ENCODE measurements at regions not wholly inside any gene's neighbourhood (a gene's known extent, or its start where the extent isn't known, plus 50 kb on each side); places are given as distances from the start of the nearest gene placed in this dataset.
"Not testable (repeated sequence)": the region's sequence is repeated elsewhere in the genome, so short reads cannot be mapped to it uniquely, and the experiment has no call there.

DNA sequence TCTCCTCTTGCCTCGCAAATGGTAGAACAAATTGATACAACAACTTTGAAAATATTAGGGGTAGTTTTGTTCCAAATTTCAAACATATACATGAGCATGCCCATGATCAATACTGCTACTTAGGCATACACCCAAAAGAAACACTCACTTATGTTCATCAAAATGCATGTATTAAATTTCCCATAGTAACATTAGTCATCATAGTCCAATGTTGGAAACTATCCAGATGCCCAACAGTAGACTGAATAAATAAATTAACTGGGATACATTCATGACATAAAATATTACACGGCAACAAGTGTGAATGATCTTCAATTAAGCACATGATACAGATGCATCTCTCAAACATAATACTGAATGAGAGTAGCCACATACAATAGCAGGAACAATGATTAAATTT lies 391.6 kb downstream of the CDH11 start:
- DNase-seq (ENCODE audit: low read depth, low spot score): no peak

DNA sequence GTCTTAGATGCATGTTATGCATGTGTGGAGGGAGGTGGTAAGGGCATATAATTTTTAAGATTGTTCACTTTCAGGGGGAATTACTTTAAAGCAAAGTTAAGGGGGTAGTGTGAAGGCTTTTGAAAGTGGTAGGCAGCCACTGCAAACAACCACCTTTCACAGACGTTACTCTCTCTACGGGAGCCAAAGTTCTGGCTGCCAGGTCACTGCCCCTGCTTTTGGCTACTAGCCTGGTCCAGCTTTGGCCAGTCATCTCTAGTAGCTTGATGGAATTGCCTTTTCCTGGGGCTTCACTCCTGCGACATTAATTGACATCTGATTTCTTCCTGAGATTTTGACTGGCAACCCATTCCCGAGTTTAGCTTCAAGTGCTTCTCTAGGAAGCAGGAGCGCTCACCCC lies 397.5 kb downstream of the CDH11 start:
- DNase-seq (ENCODE audit: low read depth, low spot score): no peak

DNA sequence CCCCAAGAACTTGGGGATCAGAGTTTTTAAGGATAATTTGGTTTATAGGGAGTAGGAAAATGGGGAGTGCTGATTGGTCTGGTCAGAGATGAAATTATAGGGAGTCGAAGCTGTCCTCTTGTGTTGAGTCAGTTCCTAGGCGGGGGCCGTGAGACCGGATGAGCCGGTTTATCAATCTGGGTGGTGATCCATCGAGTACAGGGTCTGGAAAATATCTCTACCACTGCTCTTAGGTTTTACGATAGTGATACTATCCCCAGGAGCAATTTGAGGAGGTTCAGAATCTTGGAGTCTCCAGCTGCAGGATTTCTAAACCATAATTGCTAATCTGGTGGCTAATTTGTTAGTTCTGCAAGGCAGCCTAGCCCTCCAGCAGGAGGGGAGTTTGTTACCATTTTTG lies 403.4 kb downstream of the CDH11 start:
- DNase-seq (ENCODE audit: low read depth, low spot score): no peak

DNA sequence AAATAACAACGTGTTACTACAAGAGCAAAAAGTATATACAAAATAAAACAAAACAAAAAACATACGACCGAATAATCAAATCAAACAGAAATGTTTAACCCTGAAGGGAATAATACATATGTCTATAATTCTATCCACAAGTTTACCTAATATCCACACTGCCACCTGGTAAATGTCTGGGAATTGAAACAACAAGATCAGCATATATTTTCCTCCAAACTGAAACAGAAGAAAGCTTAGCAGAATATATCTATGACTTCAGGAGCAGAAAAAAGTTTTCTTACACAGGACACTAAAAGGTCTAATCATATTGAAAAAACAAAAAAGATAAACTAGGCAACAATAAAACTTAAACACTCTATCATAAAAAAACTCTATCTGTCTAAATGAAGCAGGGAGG lies 404.0 kb downstream of the CDH11 start:
- no peak for DNase-seq (ENCODE audit: low read depth, low spot score)

DNA sequence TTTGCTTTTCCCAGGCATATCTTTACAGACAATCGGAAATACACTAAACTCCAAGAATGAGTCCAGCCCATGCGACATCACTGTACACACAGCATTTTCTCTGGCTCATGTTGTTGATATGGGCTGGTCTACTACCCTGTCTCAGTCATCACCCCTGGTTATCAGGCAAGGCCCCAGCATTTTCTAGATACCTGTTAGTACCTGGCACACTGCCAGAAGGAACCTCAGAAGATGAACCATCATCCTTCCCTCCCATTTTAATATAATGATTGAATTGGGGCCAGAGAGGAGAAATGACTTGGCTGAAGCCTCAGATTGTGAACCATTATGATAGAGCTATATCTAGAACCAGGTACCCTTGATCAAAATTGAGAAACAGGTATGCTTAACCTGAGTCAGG lies 406.2 kb downstream of the CDH11 start:
- no peak for DNase-seq (ENCODE audit: low read depth, low spot score)

DNA sequence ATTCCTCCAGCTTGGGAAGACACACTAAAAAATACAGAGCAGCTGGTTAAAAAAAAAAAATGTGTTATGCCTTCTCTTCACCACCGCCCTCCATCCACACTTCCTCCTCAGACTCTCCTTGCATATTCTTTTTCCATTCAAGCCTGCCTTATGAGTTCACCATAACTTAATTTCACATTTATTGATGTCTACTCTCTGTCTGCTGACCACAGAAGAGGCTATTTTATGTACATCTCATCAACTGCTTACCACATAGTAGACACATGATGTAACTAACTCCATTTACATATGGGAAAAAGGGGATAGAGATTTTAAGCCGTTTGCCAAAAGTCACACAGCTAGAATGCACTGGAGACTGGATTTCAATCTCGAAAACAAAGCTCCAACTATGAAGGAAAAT lies 409.8 kb downstream of the CDH11 start:
- no peak for DNase-seq (ENCODE audit: low read depth, low spot score)

DNA sequence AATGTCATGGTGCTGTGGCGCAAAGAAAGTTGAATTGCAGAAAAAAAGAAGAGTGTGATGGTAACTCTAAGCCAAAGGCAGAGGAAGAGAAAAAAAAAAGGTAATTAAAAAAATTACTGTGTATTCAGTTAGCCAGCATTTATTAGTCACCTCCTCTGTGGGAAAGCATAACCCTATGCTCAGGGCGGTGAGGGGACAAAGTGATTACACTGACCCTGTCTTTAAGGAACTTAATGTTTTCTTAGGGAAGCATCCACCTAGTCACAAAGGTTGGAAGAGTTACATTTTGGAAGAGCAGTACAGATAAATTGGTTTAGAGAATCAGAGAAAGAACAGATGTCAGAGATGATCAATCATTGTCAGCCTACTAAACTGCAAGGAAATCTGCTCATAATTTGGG lies 410.3 kb downstream of the CDH11 start:
- DNase-seq (ENCODE audit: low read depth, low spot score): no peak

DNA sequence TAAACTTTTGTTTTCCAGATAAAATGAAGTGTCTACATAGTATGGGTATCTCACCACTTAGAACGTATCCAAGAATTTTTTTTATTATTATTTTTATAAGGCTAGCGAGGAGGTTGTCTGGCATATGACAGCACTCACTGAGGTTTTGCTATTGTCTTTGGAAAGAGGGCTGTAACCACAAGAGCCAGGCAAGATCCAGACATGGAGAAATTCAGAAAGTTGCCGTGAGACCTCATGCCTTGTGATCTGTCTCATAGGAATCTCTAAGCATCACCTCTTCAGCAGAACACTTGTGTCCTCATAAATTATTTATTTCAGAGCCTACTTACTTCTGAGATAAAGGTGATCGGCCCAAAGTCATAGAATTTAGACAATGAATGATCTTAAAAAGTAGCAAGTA lies 410.8 kb downstream of the CDH11 start:
- no peak for DNase-seq (ENCODE audit: low read depth, low spot score)

DNA sequence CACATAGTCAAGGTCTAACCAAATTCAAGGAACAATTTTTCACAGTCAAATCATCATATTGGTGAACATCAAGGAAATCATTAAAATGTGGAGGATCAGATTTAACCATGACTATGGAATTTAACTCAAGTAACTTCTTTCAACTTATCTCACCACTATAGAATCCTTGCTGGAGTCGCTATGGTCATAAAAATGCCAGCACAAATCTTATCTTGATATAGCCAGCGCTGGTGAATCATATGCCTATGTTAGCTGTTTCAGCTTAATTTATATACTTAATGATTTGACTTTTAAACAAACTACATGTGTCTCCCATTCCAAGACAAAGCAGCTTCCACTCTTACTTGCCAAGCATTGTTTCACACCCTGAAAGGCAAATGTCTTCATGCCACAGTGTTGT lies 416.4 kb downstream of the CDH11 start:
- DNase-seq (ENCODE audit: low read depth, low spot score): no peak

DNA sequence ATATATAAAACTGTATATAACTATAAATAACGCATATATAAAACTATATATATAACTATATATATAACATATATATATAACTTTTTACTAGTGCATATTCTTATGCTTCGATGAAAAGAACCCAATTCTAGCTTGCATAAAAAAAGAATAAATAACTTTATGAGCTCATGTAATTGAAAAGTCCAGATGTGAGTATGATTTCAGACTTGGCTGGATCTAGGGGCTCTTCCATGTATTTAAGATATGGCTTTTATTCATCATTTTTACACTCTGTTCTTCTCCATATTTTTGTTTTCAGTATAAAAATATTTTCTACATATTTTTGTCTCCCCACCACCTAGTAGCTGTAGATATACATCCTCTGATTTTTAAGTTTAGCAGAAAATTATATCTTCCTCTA lies 417.5 kb downstream of the CDH11 start:
- no peak for DNase-seq (ENCODE audit: low read depth, low spot score)

DNA sequence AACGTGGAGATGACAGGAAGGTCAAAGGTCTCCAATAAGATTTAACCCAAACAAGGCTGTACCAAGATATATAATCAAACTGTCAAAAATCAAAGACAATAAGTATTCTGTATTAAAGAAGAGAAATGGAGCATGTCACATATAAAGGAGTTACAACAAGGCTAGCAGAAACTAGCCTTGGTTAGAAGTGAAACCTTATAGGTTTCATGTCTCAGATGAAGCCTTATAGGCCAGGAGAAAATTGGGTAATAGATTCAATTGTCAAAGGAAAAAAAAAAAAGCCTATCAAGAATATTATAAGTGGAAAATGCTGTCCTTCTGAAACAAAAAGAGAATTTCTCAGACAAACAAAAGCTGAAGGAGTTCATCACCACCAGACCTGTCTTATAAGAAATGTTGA lies 419.4 kb downstream of the CDH11 start:
- DNase-seq (ENCODE audit: low read depth, low spot score): no peak

DNA sequence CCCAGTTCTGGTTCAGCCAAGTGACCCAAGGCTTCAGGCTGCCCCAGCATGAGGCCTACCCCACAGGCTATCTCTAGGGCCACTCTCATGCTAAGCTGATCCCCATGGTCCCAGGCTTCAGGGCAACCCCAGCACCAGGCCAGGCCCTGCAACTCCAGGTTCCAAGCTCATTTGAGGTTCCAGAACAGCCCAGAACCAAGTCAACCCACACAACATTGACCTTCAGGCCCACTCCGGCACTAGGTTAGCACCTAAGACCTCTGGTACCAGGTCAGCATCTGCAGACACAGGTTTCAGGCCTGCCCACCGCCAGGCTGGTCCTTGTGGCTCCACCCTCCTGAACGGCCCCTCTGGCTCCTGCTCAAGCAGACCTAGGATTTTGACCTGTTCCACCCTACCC lies 421.2 kb downstream of the CDH11 start:
- DNase-seq (ENCODE audit: low read depth, low spot score): no peak

DNA sequence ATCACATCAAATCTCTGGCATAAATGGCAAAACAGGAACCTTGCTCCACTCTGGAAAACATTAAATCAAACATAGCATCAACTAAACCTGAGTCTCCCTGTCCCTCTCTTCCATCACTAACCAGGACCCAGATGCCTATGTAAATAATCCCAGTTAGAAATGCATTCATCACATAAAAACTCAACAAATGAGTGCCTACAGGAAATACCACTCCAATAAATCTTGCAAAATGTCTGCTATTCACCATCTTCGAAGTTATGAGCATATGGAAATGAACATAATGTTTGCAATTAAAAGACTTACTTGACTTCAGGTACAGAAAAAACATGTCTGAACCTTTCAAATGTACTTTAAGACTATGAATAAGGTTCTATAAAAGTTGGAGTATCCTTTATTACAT lies 425.0 kb downstream of the CDH11 start:
- DNase-seq (ENCODE audit: low read depth, low spot score): no peak

DNA sequence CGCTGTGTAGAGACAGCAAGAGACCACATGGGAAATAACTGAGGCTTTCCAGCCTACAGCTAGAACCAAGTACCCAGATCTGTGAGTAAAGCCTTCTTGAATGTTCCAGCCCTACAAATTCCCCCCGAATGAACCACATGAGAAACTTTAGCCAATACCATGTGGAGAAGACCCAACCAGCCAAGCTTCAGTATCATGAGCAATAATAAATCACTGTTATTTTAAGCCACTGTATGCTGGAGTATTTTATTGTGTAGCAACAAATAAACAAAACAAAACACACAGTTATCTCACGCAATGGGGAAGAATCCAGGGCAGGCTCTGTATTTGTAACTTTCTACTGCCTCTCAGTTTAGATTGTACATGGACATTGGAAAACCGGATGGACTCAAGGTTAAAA lies 426.2 kb downstream of the CDH11 start:
- DNase-seq (ENCODE audit: low read depth, low spot score): no peak

DNA sequence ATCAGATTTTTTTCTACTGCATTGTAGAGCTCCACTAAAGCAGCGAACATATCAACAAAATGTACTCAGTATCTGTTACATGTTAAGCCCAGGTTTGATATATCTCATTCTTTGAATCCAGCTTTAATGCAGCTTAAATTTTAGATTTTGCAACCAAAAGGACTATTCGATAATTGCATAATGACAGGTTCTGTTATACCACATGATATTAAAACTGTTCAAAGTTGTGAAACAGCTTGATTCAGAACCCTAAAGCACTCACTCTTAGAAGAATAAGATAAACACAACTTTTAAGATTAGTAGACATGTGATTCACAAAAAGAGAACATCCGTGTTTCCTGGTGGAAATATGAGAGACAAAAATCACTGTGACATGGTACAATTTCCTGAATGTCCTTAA lies 427.9 kb downstream of the CDH11 start:
- DNase-seq (ENCODE audit: low read depth, low spot score): no peak

DNA sequence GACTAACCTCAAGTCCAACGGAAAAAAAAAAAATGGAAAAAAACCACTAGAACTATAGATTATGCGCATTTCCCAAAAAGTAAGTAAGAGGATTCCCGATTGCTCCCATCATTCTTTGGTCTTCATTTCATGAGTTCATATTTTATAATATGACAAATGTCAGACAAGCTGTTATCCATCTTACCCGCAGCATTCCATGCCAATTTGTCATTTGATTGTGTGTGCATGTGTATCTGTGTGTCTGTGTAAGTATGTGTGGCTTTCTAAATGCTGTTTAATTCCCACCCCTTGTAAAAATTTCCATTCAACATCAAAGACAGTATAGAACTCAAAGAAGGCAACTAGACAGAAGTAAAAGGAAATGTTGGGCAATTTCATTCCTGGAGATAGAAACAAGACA lies 434.1 kb downstream of the CDH11 start:
- no peak for DNase-seq (ENCODE audit: low read depth, low spot score)

DNA sequence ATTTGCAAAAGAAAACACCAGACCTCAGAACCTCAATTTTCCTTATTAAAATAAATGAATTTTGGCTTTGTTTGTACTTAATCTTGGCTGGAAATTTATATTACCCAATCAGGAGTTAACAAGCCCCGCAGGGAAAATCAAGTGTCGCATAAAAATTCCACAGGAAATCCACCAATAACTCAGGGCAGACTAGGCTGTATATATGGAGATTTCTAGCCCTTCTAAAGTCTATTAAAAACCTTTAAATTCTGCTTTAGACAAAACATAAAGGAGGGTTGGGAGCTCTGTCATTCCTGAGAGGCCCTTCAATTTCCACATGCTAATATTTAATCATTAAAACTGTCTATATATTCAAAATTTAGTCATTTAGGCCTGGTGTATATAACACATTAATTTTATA lies 434.7 kb downstream of the CDH11 start:
- DNase-seq (ENCODE audit: low read depth, low spot score): no peak

DNA sequence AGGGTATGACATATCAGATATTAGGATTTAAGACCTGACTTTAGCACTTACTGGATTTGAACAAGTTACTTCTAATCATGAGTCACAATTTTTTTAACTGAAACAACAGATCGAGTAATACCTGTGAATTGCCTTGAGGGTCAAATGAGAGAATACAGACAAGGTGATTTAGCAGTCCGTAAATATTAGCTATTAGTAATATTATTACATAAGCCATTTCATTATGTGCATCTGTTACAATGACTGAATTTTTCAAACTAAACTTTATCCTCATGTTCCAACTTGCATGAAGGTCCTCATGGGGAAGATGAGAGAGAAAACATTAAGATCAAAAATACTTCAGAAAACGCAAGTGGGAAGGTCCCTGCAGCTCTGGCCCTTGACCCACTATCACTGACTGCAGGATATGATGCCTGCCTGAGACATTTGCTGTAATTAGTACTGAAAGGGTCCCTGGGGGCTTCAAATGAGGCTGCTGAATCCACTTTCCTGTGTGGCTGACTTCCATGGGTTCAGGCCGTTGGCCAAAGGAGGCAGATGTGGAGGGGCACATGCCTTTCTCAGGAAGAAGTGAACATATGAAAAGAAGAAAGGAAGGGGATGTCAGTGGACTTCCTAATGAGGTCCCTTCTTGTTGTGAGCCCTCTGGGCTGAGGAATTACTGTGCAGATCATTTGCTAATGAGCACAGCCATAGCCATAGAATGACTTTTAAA lies 441.7 kb downstream of the CDH11 start:
- DNase-seq (ENCODE audit: low read depth, low spot score): no peak

DNA sequence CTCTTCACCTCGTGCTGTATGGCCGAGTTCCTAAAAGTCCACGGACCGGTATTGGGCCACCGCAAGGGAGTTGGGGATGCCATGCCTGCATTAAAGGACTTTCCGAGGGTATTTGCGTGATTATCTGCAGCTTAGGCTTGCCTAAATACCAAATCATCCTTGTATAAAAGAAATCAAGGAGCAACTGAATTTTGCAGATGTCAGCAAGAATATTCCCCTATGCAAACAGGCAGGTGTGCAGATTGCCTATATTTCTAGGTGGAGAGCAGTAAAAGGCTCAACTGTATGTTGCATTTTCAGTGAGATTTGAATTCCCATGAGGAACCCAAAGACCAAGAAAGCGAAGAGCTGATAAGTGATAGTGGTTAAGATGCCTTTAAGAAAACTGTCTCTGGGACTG lies 452.3 kb downstream of the CDH11 start:
- no peak for DNase-seq (ENCODE audit: low read depth, low spot score)

DNA sequence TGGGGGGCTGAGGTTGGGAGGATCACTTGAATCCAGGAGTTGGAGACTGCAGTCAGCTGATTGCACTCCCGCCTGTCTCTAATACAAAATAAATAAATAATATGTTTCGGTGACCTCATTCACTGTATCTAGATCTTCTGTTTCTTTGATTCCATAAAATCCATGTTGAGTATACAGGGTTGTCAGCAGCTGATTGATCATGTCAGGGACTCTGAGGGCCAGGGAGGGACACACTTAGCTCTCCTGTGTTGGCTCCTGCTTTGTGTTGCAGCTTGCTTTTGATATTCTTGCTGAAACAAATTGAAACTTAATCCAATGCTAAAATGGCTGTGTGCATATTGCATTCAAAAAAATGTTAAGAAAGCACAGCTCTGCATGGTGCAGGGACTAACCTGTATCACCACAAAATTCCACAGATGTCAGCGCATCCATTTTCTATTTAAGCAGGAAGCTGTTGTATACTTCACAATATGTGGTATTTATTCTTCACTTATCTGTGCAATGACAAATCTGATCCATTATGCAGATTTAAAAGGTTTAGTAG lies 454.5 kb downstream of the CDH11 start:
- DNase-seq (ENCODE audit: low read depth, low spot score): no peak

DNA sequence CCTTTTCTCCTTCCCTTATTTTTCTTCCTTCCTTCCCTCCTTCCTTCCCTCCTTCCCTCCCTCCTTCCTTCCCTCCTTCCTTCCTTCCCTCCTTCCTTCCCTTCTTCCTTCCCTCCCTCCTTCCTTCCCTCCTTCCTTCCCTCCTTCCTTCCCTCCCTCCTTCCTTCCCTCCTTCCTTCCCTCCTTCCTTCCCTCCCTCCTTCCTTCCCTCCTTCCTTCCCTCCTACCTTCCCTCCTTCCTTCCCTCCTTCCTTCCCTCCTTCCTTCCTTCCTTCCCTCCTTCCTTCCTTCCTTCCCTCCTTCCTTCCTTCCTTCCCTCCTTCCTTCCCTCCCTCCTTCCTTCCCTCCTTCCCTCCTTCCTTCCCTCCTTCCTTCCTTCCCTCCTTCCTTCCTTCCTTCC lies 459.6 kb downstream of the CDH11 start:
- DNase-seq (ENCODE audit: low read depth, low spot score): not testable (repeated sequence)

DNA sequence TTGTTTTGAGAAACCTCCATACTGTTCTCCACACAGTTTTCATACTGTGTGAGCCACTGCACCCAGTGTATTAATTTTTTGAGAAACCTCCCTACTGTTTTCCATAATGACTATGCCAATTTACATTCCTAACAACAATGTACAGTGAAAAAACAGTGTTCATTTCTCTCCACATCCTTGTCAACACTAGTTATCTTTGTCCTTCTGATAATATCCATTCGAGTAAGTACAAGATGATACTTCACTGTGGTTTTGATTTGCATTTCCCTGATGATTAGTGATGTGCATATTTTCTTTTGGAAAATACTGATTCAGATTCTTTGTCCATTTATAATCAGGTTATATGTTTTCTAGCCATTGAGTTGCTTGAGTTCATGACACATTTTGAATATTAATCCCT lies 462.0 kb downstream of the CDH11 start:
- no peak for DNase-seq (ENCODE audit: low read depth, low spot score)

DNA sequence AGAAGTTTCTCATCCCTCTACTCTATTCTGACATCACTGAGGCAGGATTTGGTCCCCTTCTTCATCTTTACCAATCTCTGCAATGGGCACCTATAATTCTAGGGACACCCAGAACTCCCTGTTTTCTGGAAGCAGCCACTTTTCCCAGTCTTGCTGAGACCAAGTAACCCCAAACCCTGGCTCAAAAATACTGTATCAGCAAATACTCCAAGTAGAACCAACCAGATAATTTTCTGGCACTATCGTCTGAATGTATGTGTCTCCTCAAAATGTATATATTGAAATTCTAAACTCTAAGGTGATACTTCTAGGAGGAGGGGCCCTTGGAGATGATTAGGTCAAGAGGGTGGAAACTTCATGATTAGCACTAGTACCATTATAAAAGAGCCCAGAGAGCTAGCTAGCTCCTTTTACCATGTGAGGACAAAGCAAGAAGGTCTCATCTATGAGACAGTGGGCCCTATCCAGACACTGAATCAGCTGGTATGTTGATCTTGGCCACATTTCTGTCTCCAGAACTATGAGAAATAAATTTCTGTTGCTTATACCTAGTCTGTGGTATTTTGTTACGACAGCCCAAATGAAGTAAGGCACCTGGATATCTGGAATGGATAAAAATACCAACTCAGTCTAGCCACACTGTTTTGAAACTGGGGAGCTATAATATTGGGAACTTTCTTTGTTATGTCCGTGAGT lies 464.4 kb downstream of the CDH11 start:
- no peak for DNase-seq (ENCODE audit: low read depth, low spot score)

All from brain pericyte (primary cell).